ENCODE measurements at regions not wholly inside any gene's neighbourhood (a gene's known extent, or its start where the extent isn't known, plus 50 kb on each side); places are given as distances from the start of the nearest gene placed in this dataset.

DNA sequence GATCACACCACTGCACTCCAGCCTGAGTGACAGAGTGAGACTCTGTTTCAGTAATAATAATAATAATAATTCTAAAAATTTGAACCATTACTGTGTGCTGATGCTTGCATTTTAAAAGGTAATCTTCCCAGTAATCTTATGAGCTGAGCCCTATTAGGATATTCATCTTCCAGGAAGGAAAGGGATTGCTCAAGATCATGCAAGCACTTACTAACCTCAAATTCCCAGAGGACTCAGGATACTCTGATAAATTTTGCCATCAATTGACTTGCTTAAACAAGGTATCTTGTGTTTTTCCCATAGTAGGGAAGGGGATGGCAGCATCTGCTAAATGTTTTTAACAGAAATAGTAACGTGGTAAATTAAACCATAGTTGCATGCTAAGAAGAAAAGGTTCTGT lies 176.4 kb upstream of the MRPS30 start:
- TF ChIP-seq, protein P1, sequence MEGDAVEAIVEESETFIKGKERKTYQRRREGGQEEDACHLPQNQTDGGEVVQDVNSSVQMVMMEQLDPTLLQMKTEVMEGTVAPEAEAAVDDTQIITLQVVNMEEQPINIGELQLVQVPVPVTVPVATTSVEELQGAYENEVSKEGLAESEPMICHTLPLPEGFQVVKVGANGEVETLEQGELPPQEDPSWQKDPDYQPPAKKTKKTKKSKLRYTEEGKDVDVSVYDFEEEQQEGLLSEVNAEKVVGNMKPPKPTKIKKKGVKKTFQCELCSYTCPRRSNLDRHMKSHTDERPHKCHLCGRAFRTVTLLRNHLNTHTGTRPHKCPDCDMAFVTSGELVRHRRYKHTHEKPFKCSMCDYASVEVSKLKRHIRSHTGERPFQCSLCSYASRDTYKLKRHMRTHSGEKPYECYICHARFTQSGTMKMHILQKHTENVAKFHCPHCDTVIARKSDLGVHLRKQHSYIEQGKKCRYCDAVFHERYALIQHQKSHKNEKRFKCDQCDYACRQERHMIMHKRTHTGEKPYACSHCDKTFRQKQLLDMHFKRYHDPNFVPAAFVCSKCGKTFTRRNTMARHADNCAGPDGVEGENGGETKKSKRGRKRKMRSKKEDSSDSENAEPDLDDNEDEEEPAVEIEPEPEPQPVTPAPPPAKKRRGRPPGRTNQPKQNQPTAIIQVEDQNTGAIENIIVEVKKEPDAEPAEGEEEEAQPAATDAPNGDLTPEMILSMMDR (IDR thresholded peaks at IDR 0.05), result no peak
- TF ChIP-seq, protein P2, sequence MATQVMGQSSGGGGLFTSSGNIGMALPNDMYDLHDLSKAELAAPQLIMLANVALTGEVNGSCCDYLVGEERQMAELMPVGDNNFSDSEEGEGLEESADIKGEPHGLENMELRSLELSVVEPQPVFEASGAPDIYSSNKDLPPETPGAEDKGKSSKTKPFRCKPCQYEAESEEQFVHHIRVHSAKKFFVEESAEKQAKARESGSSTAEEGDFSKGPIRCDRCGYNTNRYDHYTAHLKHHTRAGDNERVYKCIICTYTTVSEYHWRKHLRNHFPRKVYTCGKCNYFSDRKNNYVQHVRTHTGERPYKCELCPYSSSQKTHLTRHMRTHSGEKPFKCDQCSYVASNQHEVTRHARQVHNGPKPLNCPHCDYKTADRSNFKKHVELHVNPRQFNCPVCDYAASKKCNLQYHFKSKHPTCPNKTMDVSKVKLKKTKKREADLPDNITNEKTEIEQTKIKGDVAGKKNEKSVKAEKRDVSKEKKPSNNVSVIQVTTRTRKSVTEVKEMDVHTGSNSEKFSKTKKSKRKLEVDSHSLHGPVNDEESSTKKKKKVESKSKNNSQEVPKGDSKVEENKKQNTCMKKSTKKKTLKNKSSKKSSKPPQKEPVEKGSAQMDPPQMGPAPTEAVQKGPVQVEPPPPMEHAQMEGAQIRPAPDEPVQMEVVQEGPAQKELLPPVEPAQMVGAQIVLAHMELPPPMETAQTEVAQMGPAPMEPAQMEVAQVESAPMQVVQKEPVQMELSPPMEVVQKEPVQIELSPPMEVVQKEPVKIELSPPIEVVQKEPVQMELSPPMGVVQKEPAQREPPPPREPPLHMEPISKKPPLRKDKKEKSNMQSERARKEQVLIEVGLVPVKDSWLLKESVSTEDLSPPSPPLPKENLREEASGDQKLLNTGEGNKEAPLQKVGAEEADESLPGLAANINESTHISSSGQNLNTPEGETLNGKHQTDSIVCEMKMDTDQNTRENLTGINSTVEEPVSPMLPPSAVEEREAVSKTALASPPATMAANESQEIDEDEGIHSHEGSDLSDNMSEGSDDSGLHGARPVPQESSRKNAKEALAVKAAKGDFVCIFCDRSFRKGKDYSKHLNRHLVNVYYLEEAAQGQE (IDR thresholded peaks at IDR 0.05; ENCODE audit: insufficient read depth in 1 of 2, low read depth in 2 of 2, low read length in 1 of 2), result no peak
